ENCODE measurements at regions not wholly inside any gene's neighbourhood (a gene's known extent, or its start where the extent isn't known, plus 50 kb on each side); places are given as distances from the start of the nearest gene placed in this dataset.
"Not testable (repeated sequence)": the region's sequence is repeated elsewhere in the genome, so short reads cannot be mapped to it uniquely, and the experiment has no call there.

- no peak for DNase-seq (ENCODE audit: low read depth in 2 of 2, low spot score in 1 of 2)
These were observed 200.8 kb downstream of the RGS3 start for GRCh38 chr9:113664181-113664875.

DNA sequence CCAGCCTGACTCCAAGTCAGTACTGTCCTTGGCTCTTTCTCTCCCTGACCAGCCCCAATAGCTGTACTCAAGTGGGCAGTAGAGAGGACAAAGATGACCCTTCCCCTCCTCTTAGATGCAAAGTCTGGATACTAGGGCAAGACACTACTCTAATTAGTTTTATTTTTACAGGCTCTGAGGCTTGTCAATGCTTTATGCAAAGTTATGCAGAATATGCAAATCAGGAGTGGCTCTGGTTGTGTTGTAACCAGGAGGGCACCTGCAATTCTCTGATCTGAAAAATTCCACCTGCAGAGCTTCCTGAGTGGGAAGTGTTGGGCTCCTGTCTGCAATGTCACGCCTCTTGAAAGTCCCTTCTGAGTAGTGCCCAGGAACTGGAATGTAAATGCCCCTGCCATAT is 201.5 kb downstream of the RGS3 start:
- DNase-seq (ENCODE audit: low read depth in 2 of 2, low spot score in 1 of 2): no peak

DNA sequence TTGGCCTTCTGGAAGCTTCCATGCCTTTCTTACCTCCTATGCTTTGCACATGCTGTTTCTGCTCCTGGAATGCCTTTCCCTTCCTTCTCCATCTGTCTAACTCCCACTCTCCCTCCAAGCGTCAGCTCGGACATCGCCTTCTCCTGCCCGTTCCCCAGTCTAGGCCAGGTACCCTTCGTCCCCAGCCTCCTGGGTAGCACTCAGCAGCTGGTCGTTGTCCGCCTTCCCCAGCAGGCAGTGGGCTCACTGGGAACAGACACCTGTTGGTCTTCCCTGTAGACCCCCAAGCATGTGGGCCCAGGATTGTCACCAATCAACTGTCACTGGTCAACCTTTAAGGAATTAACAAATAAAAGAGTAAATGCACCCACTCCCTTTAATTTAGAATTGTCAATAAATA is 202.2 kb downstream of the RGS3 start:
- DNase-seq (ENCODE audit: low read depth in 2 of 2, low spot score in 1 of 2): no peak

GRCh38 chr9:113668061-113668460 is 204.5 kb downstream of the RGS3 start:
- DNase-seq (ENCODE audit: low read depth in 2 of 2, low spot score in 1 of 2): no peak

DNA sequence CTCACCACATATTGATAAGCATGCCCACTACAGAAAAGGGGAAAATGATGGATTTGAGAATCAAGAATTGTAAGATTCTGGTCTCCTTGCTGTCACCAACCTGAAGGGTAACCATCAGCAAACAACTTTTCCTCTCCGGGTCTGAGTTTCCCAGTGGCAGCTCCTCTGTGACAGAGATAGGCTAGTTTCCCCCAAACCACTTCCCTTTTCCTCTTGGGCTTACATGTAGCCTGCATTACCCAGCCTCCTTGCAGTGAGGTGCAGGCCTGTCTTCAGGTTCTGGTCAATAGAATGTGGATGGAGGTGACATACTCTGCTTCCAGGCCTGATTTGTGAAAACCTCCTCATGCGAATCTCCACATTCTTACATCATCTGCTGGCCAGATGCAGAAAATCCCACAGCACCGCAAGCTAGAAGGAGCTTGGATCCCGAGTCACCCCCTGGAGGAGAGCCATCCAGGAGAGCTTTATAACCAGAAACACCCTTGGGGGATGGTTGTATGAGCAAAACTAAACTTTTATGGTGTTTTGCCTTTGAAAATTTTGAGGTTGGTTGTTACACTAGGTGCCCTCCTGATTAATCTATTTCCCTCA is 206.1 kb downstream of the RGS3 start:
- DNase-seq (ENCODE audit: low read depth in 2 of 2, low spot score in 1 of 2): no peak

- DNase-seq (ENCODE audit: low read depth in 2 of 2, low spot score in 1 of 2): no peak
These were observed 202.4 kb upstream of the ZNF618 start for GRCh38 chr9:113673726-113674125.

DNA sequence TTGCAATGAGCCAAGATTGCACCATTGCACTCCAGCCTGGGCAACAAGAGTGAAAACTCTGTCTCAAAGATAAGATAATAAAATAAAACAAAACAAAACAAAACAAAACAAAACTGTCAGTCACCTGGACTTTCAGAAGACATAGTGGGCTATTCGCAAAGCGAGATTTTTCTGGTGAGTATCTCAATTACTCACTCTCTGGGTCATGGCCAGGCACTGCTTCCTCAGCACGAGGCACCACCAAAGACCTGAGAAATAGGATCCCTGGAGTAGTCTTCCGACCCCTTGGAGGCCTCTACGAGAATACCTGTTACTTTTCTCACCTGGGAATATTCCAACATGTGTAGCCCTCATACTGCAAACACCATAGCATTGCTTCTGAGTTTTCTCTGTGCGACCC is 201.7 kb upstream of the ZNF618 start:
- no peak for DNase-seq (ENCODE audit: low read depth in 2 of 2, low spot score in 1 of 2)

- no peak for DNase-seq (ENCODE audit: low read depth in 2 of 2, low spot score in 1 of 2)
These were observed 200.6 kb upstream of the ZNF618 start for GRCh38 chr9:113675475-113675941.

- DNase-seq (ENCODE audit: low read depth in 2 of 2, low spot score in 1 of 2): no peak
These were observed 199.1 kb upstream of the ZNF618 start for GRCh38 chr9:113677057-113677456.

DNA sequence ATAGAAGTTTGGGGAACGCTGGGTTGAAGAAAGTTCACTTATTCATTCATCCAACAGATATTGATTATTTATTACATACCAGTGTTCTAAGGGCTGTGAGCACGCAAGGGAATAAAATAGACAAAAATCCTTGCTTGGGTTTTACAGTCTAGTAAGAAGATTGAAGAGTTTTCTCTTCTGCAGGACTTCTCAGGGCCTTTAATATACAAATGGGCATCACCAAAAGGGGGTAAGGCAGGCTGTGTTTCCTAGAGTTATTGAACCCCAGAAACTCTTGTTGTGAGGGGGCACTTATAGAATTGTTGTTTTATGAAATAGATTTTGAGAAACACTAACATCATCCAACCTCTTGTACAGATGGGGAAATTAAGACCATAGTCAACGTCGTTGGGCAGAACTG is 198.5 kb upstream of the ZNF618 start:
- no peak for DNase-seq (ENCODE audit: low read depth in 2 of 2, low spot score in 1 of 2)

DNA sequence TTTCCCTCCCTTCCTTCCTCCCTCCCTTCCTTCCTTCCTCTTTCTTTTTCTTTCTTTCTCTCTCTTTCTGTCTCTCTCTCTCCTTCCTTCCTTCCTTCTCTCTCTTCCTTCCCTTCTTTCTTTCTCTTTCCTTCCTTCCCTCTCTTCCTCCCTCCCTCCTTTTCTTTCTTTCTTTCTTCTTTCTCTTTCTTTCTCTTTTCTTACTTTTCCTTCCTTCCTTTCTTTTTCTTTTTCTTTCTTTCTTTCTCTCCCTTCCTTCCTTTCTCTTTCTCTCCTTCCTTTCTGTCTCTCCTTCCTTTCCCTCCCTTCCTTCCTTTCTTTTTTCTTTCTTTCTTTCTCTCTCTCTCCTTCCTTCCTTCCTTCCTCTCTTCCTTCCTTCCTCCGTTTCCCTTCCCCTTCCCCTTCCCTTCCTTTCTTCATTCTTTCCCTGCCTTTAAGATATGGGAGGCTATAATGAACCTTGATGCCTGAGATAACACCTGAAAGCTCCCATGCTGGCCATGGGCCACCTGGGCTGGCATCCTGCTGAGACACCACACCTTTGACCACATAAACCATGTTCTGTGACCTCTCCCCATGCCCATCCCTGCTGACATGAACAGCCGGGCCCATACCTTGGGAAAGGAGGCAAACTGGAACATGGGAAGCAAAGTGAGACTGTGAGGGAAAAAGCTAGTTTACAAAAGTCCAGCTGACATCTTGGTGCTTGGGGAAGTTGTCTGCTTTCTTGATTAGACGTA is 197.8 kb upstream of the ZNF618 start:
- DNase-seq (ENCODE audit: low read depth in 2 of 2, low spot score in 1 of 2): no peak

DNA sequence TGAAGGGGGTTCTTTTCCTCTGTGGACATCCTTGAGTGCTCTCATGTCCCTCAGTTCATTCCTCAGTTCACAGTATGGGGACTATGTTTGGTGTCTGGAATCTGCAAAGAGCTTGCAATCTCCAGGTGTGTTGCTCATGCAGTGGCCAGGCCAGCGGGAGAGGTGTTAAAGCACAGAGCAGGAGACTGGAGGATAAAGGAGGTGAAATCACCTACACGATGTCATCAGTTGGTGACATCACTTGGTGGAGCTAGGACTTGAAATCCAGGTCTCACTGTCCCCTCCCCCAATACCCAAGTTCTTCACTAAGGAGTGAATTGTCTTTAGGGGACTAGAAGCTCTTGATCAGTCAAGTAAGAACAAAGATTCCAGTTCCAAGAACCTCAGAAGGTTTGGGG is 197.3 kb upstream of the ZNF618 start:
- no peak for DNase-seq (ENCODE audit: low read depth in 2 of 2, low spot score in 1 of 2)

GRCh38 chr9:113682297-113682771 is 193.8 kb upstream of the ZNF618 start:
- DNase-seq (ENCODE audit: low read depth in 2 of 2, low spot score in 1 of 2): peak in 1 of 2 donors; percentile 9

GRCh38 chr9:113685636-113686035 is 190.5 kb upstream of the ZNF618 start:
- DNase-seq (ENCODE audit: low read depth in 2 of 2, low spot score in 1 of 2): not testable (repeated sequence)

DNA sequence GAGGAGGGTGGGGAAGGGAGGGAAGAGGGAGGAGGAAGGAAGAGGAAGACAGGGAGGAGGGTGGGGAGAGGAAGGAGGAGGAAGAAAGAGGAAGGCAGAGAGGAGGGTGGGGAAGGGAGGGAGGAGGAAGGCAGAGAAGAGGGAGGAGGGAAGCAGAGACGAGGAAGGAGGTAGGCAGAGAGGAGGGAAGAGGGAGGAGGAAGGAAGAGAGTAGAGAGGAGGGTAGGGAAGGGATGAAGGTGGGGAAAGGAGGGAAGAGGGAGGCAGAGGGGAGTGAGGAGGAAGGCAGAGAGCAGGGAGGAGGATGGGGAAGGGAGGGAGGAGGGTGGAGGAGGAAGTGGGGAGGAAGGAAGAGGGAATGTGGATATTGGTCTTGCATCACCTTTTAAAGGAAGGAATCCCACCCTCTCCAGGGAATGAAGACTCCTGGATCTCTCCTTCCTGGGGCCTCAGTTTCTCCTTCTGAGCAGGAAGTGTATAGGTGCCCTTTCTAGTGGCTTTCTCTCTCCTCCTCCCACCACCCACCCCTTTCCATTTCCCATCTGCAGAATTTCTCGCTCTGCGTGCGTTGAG is 188.9 kb upstream of the ZNF618 start:
- DNase-seq (ENCODE audit: low read depth in 2 of 2, low spot score in 1 of 2): no peak

DNA sequence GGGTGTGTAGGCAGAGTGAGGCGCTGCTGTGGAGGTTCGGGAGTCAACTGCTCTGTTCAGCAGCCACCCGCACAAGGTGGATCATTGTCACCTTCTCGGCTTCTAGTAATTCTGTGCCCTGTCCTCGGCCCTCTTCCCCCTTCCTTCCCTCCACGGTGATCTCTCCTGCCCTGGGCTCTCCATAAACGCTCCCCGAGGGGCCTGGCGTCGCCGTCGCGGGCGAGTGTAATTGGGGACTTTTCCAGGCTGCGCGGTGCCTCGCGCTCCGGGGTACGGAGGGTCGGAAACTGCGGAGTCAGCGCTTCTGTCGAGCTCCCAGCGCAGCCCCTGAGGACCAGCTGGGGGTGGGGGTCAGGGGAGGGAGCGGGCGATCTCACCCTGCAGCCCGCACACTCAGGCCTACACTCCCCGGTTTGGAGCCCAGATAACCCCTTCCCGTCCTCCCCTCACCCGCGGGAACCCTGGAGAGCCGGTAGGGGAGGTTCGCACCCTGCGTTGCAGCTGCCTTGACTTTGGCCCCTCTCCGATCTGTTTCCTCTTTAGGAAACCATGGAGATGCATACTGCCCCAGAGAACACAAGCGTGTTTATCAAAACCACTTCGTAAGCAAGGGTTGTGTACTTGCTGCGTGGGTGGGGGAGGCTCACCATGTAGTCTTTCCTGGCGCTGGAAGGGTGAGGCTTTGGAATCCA is 188.3 kb upstream of the ZNF618 start:
- DNase-seq (ENCODE audit: low read depth in 2 of 2, low spot score in 1 of 2): no peak

- DNase-seq (ENCODE audit: low read depth in 2 of 2, low spot score in 1 of 2): no peak
These were observed 185.9 kb upstream of the ZNF618 start for GRCh38 chr9:113690055-113690740.

- DNase-seq (ENCODE audit: low read depth in 2 of 2, low spot score in 1 of 2): no peak
These were observed 183.9 kb upstream of the ZNF618 start for GRCh38 chr9:113692256-113692655.

- DNase-seq (ENCODE audit: low read depth in 2 of 2, low spot score in 1 of 2): no peak
These were observed 181.2 kb upstream of the ZNF618 start for GRCh38 chr9:113694912-113695311.

DNA sequence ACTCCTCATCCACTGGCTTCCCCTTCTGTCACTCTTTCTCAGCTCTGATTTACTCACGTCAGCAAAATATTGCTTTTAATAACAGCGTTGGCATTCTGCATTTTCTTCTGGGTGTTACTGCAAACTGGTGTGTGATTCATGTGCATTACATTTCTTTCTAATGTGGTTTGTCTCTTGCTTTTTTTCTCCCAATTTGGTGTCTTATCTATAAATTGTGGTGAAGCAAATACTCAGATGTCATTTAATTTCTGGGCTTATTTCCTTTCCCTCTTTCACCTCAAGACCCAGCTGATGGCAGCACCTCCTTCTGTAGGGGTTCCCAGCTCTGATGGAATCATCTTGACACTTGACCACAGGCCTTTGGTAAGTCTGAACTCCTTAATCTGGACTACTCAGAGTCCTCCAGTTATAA is 180.7 kb upstream of the ZNF618 start:
- no peak for DNase-seq (ENCODE audit: low read depth in 2 of 2, low spot score in 1 of 2)

DNA sequence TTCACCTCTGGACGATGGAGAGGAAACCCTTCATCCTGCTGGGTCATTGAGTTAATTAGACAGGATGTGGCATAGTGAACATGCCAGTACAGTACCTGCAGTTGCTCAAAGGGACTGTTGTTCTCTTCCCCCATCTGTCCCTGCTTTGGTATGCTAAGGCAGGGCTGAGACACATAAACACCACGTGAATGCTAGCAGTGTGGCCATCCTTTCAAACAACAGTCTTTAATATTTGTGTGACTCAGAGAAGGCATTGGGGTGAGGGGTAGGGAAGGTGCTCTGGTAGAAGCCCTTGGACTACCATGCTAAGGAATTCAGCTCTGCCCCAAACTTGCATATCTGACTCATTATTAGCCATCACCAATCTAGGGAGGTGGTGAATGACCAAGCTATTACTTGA is 180.2 kb upstream of the ZNF618 start:
- no peak for DNase-seq (ENCODE audit: low read depth in 2 of 2, low spot score in 1 of 2)
